SK-N-SH treated with all-trans-retinoic acid at 6 μM for 48 hours (cell line): ENCODE measurements at regions not wholly inside any gene's neighbourhood (a gene's known extent, or its start where the extent isn't known, plus 50 kb on each side); places are given as distances from the start of the nearest gene placed in this dataset.

ENCODE experiments used
- ATAC-seq: fragments of 200-7000 bp; cut with Tn5 transposase; 3 replicates; pipeline ENCODE4 v1.9.1; 2020; ENCODE audit warnings: mild to moderate bottlenecking, moderate library complexity
- ARNTL ChIP-seq: fragments of 450-650 bp; formaldehyde crosslinking; IDR thresholded peaks from 2 replicates; pipeline ENCODE4 v1.5.0; 2020; ENCODE audit warnings: low read depth, mild to moderate bottlenecking, moderate library complexity, borderline replicate concordance
- BACH2 ChIP-seq: fragments of 250-450 bp; sonication (Bioruptor Pico); IDR thresholded peaks from 2 replicates; pipeline ENCODE4 v1.9.0; 2021; ENCODE audit warnings: mild to moderate bottlenecking, borderline replicate concordance
- ESRRG ChIP-seq: fragments of 250-450 bp; sonication (Bioruptor Pico); IDR thresholded peaks from 2 replicates; pipeline ENCODE4 v1.6.1; 2021; ENCODE audit warnings: mild to moderate bottlenecking
- GLIS3 ChIP-seq: fragments of 250-450 bp; sonication (Bioruptor Pico); IDR thresholded peaks from 2 replicates; pipeline ENCODE4 v1.5.0; 2020; ENCODE audit warnings: mild to moderate bottlenecking, moderate library complexity
- ISL1 ChIP-seq: fragments of 250-450 bp; sonication (Bioruptor Pico); IDR thresholded peaks from 2 replicates; pipeline ENCODE4 v2.1.2; 2022; ENCODE audit warnings: mild to moderate bottlenecking, moderate library complexity
- OSR1 ChIP-seq: fragments of 250-450 bp; sonication (Bioruptor Pico); IDR thresholded peaks from 2 replicates; pipeline ENCODE4 v1.8.0; 2022; ENCODE audit warnings: moderate library complexity, mild to moderate bottlenecking, inconsistent platforms
- PPARA ChIP-seq: fragments of 250-450 bp; sonication (Bioruptor Pico); IDR thresholded peaks from 2 replicates; pipeline ENCODE4 v1.5.0; 2020; ENCODE audit warnings: mild to moderate bottlenecking, borderline replicate concordance
- RARB ChIP-seq: fragments of 250-450 bp; sonication (Bioruptor Pico); IDR thresholded peaks from 2 replicates; pipeline ENCODE4 v1.8.0; 2021; ENCODE audit warnings: mild to moderate bottlenecking, moderate library complexity
- SNAI2 ChIP-seq: fragments of 250-450 bp; sonication (Bioruptor Pico); IDR thresholded peaks from 2 replicates; pipeline ENCODE4 v1.5.0; 2020; ENCODE audit warnings: mild to moderate bottlenecking, moderate library complexity
- TCF4 ChIP-seq: fragments of 250-450 bp; sonication (Bioruptor Pico); IDR thresholded peaks from 2 replicates; pipeline ENCODE4 v1.8.0; 2021; ENCODE audit warnings: mild to moderate bottlenecking, moderate library complexity, borderline replicate concordance
- TOX ChIP-seq: fragments of 250-450 bp; sonication (Bioruptor Pico); IDR thresholded peaks from 2 replicates; pipeline ENCODE4 v1.8.0; 2021; ENCODE audit warnings: mild to moderate bottlenecking, moderate library complexity, borderline replicate concordance
- ZC3H10 ChIP-seq: fragments of 250-450 bp; sonication (Bioruptor Pico); IDR thresholded peaks from 2 replicates; pipeline ENCODE4 v1.5.1; 2021; ENCODE audit warnings: mild to moderate bottlenecking, moderate library complexity
- ZFP3 ChIP-seq: fragments of 250-450 bp; sonication (Bioruptor Pico); IDR thresholded peaks from 2 replicates; pipeline ENCODE4 v1.5.0; 2020; ENCODE audit warnings: mild to moderate bottlenecking, moderate library complexity
- ZFP30 ChIP-seq: fragments of 450-650 bp; formaldehyde crosslinking; IDR thresholded peaks from 2 replicates; pipeline ENCODE4 v1.5.0; 2022; ENCODE audit warnings: mild to moderate bottlenecking, moderate library complexity
- ZNF565 ChIP-seq: fragments of 450-650 bp; formaldehyde crosslinking; conservative IDR thresholded peaks from 2 replicates; pipeline ENCODE4 v1.5.0; 2020; ENCODE audit warnings: low read depth, mild to moderate bottlenecking, moderate library complexity
- ZNF70 ChIP-seq: fragments of 450-650 bp; formaldehyde crosslinking; IDR thresholded peaks from 2 replicates; pipeline ENCODE4 v1.5.0; 2020; ENCODE audit warnings: mild to moderate bottlenecking, moderate library complexity
- ZNF8 ChIP-seq: fragments of 450-650 bp; formaldehyde crosslinking; IDR thresholded peaks from 2 replicates; pipeline ENCODE4 v1.5.0; 2020; ENCODE audit warnings: mild to moderate bottlenecking, moderate library complexity
- TF ChIP-seq, protein P1 (sequence below): fragments of 250-450 bp; sonication (Bioruptor Pico); IDR thresholded peaks from 2 replicates; pipeline ENCODE4 v1.5.1; 2021; ENCODE audit warnings: mild to moderate bottlenecking, moderate library complexity
- TF ChIP-seq, protein P2 (sequence below): fragments of 250-450 bp; sonication (Bioruptor Pico); IDR thresholded peaks from 2 replicates; pipeline ENCODE4 v1.5.1; 2020; ENCODE audit warnings: low read depth, mild to moderate bottlenecking, moderate library complexity
- TF ChIP-seq, protein P3 (sequence below): fragments of 250-450 bp; sonication (Bioruptor Pico); IDR thresholded peaks from 2 replicates; pipeline ENCODE4 v1.5.0; 2020; ENCODE audit warnings: mild to moderate bottlenecking, moderate library complexity
- TF ChIP-seq, protein P4 (sequence below): fragments of 250-450 bp; sonication (Bioruptor Pico); IDR thresholded peaks from 2 replicates; pipeline ENCODE4 v1.8.0; 2021; ENCODE audit warnings: low read depth, mild to moderate bottlenecking, moderate library complexity, borderline replicate concordance
- TF ChIP-seq, protein P5 (sequence below): fragments of 250-450 bp; sonication (Bioruptor Pico); IDR thresholded peaks from 2 replicates; pipeline ENCODE4 v1.8.0; 2020; ENCODE audit warnings: mild to moderate bottlenecking, moderate library complexity, borderline replicate concordance

DNA sequence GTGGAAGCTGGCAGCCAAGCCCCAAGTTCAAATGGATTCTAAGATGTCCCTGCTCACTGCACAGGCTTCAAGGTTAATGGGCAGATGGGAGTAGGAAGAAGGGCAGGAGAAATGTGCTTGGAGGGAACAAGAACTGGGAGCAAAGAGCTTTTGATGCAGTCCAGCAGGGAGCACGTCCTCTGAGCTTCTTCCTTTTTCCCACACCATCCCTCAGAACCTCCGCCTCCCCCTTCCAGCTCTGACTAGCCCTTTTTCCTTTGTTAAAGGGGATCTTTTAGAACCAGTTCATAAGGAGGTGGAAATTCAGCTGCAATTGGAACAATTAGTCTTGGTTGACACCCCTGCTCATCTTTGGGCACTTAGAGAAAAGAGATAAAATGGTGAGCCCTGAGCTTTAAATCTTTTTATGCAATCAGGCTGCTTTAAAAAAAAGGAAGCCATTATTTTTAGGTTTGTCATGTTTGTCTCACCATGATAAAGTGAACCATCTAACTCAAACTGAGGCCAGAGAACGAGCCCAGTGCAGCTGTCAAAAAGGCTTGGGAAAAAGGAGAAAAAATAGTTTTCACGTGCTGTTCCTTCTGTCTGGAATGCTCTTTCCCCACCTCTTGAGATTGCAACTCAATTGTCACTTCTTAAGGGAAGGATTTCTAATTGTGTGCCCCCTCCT is 135.8 kb upstream of the IL1RAPL2 start:
- no peak for ATAC-seq
- TF ChIP-seq ZNF565 (CRISPR knock-in tag) = no peak
- TF ChIP-seq TOX = no peak
- TF ChIP-seq ZNF70 (CRISPR knock-in tag) = no peak
- TF ChIP-seq, protein P1, sequence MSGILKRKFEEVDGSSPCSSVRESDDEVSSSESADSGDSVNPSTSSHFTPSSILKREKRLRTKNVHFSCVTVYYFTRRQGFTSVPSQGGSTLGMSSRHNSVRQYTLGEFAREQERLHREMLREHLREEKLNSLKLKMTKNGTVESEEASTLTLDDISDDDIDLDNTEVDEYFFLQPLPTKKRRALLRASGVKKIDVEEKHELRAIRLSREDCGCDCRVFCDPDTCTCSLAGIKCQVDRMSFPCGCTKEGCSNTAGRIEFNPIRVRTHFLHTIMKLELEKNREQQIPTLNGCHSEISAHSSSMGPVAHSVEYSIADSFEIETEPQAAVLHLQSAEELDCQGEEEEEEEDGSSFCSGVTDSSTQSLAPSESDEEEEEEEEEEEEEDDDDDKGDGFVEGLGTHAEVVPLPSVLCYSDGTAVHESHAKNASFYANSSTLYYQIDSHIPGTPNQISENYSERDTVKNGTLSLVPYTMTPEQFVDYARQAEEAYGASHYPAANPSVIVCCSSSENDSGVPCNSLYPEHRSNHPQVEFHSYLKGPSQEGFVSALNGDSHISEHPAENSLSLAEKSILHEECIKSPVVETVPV = no peak
- TF ChIP-seq, protein P2, sequence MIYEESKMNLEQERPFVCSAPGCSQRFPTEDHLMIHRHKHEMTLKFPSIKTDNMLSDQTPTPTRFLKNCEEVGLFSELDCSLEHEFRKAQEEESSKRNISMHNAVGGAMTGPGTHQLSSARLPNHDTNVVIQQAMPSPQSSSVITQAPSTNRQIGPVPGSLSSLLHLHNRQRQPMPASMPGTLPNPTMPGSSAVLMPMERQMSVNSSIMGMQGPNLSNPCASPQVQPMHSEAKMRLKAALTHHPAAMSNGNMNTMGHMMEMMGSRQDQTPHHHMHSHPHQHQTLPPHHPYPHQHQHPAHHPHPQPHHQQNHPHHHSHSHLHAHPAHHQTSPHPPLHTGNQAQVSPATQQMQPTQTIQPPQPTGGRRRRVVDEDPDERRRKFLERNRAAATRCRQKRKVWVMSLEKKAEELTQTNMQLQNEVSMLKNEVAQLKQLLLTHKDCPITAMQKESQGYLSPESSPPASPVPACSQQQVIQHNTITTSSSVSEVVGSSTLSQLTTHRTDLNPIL (CRISPR knock-in tag) = no peak
- TF ChIP-seq, protein P3, sequence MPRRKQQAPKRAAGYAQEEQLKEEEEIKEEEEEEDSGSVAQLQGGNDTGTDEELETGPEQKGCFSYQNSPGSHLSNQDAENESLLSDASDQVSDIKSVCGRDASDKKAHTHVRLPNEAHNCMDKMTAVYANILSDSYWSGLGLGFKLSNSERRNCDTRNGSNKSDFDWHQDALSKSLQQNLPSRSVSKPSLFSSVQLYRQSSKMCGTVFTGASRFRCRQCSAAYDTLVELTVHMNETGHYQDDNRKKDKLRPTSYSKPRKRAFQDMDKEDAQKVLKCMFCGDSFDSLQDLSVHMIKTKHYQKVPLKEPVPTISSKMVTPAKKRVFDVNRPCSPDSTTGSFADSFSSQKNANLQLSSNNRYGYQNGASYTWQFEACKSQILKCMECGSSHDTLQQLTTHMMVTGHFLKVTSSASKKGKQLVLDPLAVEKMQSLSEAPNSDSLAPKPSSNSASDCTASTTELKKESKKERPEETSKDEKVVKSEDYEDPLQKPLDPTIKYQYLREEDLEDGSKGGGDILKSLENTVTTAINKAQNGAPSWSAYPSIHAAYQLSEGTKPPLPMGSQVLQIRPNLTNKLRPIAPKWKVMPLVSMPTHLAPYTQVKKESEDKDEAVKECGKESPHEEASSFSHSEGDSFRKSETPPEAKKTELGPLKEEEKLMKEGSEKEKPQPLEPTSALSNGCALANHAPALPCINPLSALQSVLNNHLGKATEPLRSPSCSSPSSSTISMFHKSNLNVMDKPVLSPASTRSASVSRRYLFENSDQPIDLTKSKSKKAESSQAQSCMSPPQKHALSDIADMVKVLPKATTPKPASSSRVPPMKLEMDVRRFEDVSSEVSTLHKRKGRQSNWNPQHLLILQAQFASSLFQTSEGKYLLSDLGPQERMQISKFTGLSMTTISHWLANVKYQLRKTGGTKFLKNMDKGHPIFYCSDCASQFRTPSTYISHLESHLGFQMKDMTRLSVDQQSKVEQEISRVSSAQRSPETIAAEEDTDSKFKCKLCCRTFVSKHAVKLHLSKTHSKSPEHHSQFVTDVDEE = no peak
- TF ChIP-seq ZFP30 (CRISPR knock-in tag) = no peak

DNA sequence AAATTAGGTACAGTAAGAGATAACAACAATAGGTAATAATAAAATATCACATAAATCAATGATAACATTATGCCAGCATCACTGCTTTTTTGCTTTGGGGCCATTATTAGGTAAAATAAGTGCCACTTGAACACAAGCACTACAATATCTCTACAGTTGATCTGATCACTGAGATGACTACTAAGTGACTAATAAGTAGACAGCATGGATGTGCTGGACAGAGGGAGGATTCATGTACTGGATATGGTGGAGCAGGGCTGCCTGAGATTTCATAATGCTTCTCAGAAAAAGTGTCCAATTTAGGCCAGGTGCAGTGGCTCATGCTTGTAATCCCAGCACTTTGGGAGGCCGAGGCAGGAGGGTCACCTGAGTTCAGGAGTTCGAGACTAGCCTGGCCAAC is 137.8 kb upstream of the IL1RAPL2 start:
- no peak for ATAC-seq
- TF ChIP-seq GLIS3 (CRISPR knock-in tag) = no peak
- TF ChIP-seq RARB (CRISPR knock-in tag) = no peak
- no peak for TF ChIP-seq ZNF565 (CRISPR knock-in tag)
- TF ChIP-seq ZNF70 (CRISPR knock-in tag) = no peak
- no peak for TF ChIP-seq OSR1 (CRISPR knock-in tag)
- no peak for TF ChIP-seq PPARA (CRISPR knock-in tag)
- TF ChIP-seq, protein P1 = no peak
- TF ChIP-seq, protein P2 (CRISPR knock-in tag) = no peak
- TF ChIP-seq BACH2 = no peak
- no peak for TF ChIP-seq ISL1 (CRISPR knock-in tag)
- TF ChIP-seq ARNTL (CRISPR knock-in tag) = no peak
- no peak for TF ChIP-seq TCF4 (CRISPR knock-in tag)
- TF ChIP-seq ZFP3 (CRISPR knock-in tag) = no peak
- TF ChIP-seq TOX = no peak
- TF ChIP-seq ZC3H10 (CRISPR knock-in tag) = no peak
- TF ChIP-seq ESRRG (CRISPR knock-in tag) = no peak
- no peak for TF ChIP-seq ZNF8 (CRISPR knock-in tag)
- TF ChIP-seq, protein P4, sequence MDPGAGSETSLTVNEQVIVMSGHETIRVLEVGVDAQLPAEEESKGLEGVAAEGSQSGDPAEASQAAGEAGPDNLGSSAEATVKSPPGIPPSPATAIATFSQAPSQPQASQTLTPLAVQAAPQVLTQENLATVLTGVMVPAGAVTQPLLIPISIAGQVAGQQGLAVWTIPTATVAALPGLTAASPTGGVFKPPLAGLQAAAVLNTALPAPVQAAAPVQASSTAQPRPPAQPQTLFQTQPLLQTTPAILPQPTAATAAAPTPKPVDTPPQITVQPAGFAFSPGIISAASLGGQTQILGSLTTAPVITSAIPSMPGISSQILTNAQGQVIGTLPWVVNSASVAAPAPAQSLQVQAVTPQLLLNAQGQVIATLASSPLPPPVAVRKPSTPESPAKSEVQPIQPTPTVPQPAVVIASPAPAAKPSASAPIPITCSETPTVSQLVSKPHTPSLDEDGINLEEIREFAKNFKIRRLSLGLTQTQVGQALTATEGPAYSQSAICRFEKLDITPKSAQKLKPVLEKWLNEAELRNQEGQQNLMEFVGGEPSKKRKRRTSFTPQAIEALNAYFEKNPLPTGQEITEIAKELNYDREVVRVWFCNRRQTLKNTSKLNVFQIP = no peak

DNA sequence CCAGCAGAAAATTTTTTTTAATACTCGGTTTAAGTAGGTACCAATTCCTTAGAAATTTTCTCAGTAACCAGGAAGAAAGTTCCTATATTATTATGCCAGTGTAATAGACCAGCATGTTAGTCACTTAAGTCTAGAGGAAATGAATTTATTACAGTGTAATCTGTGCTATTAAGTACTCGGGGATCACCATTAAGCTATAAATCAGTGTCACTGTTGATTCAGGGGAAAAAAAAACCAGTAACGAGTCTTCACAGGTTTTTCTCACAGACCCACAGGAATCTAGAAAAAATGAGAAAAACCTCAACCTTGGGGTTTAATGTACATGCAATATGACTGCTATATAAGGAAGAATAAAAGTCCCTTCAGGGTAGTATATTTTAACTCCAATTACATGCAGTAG is 138.3 kb upstream of the IL1RAPL2 start:
- TF ChIP-seq TOX (no peak), ZFP30 (CRISPR knock-in tag) (no peak), BACH2 (no peak), RARB (CRISPR knock-in tag) (no peak), ZNF70 (CRISPR knock-in tag) (no peak), GLIS3 (CRISPR knock-in tag) (no peak), SNAI2 (CRISPR knock-in tag) (no peak)
- TF ChIP-seq, protein P5, sequence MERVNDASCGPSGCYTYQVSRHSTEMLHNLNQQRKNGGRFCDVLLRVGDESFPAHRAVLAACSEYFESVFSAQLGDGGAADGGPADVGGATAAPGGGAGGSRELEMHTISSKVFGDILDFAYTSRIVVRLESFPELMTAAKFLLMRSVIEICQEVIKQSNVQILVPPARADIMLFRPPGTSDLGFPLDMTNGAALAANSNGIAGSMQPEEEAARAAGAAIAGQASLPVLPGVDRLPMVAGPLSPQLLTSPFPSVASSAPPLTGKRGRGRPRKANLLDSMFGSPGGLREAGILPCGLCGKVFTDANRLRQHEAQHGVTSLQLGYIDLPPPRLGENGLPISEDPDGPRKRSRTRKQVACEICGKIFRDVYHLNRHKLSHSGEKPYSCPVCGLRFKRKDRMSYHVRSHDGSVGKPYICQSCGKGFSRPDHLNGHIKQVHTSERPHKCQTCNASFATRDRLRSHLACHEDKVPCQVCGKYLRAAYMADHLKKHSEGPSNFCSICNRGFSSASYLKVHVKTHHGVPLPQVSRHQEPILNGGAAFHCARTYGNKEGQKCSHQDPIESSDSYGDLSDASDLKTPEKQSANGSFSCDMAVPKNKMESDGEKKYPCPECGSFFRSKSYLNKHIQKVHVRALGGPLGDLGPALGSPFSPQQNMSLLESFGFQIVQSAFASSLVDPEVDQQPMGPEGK = no peak
- TF ChIP-seq, protein P2 (CRISPR knock-in tag) = no peak
- TF ChIP-seq, all 23 proteins: peak for 0

More for the DNA sequence above, 138.3 kb upstream of the IL1RAPL2 start:
- no peak for ATAC-seq
